ENCODE measurements at regions not wholly inside any gene's neighbourhood (a gene's known extent, or its start where the extent isn't known, plus 50 kb on each side); places are given as distances from the start of the nearest gene placed in this dataset.
"Not testable (repeated sequence)": the region's sequence is repeated elsewhere in the genome, so short reads cannot be mapped to it uniquely, and the experiment has no call there.

DNA sequence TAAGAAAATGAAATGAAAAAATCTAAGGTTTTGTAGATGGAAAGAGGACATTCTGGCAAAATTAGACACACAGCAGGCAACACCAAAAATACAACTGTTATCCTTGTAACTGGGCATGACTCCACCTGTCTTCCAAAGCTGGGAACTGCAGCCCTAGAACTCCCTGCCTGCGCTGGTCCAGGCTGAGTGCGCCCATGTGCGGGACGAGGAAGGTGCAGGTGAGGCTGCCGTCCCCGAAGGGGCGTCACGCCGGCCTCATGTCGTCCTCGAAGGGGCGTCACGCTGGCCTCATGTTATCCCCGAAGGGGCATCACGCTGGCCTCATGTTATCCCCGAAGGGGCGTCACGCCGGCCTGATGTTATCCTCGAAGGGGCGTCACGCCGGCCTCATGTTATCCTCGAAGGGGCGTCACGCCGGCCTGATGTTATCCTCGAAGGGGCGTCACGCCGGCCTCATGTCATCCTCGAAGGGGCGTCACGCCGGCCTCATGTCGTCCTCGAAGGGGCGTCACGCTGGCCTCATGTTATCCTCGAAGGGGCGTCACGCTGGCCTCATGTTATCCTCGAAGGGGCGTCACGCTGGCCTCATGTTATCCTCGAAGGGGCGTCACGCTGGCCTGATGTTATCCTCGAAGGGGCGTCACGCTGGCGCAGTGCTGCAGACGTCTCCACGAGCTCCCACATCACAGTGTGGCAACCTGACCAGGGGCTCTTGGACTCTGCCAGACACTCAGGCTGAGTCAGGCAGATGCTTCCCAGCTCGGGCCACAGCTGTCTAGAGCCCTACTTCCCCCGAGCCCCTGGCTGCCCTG lies 100.3 kb upstream of the SALL3 start:
- not testable (repeated sequence) for DNase-seq

DNA sequence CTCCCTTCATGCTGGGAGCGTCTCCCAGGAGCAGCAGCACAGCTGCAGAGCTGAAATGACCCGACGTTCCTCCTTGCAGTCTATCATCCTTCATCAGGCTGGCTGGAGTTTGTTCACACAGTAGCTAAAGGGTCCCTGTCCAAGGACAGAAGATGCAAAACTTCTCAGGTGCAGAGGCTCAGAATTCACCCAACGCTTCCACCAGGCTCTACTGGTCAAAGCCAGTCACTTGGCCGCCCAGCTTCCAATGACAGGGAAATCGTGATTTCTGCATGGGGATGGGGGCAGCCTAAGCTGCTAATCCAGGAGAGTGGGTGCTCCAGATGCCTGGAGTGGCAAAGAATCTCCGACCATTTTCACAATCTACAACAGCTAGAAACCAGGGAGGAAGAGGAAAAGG lies 97.0 kb upstream of the SALL3 start:
- DNase-seq, result no peak

DNA sequence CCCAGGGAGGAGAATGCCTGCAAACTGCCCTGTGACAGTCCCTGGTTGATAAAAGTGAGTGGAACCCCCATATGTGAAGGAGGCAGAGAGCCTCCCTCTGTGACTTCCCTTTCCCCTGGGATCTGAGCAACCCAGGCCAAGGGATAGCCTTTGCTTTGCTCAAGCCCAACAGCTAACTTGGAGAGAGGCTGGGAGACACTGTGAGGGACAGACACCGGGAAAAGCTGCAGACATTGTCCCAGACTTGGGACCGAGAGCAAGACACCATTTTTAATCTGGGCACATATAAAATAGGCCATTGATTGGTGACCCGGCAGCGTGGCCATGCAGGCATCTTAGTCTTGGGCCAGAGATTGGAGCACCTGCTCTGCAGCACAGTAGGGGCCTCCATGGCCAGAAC lies 96.1 kb upstream of the SALL3 start:
- DNase-seq, result no peak

DNA sequence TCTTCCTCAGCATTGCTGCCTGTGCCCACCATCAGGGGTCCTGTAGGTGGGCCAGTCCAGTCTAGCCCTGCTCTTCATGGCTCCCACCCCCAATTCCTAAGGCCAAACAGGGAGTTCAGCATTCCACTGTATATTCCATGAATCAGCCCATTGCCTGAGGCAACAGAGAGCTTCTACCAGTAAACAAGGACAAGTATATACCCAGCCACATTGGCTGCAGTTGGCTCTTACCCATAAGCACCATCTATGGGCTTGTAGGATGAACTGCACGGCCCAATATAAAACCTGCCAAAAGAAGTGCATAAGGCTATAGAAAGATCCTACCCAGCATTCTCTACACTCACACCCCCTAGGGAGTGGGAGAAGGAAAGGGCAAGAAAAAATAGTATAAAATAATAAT lies 95.1 kb upstream of the SALL3 start:
- DNase-seq, result no peak

DNA sequence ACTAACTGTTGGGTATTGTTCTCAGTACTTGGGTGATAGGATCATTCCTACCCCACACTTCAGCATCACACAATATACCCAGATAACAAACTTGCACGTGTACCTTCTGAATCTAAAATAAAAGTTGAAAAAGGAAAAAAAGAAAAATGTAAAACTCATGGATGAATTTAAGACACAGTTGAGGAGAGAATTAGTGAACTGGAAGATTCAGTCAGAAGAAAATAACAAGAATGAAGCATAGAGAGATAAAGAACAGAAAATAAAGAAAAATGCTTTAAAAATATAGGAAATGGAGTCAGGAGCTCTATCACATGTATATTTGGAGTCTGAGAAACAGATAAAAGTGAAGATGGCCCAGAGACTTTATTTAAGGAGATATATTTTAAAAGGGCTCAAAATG lies 90.4 kb upstream of the SALL3 start:
- no peak for DNase-seq

DNA sequence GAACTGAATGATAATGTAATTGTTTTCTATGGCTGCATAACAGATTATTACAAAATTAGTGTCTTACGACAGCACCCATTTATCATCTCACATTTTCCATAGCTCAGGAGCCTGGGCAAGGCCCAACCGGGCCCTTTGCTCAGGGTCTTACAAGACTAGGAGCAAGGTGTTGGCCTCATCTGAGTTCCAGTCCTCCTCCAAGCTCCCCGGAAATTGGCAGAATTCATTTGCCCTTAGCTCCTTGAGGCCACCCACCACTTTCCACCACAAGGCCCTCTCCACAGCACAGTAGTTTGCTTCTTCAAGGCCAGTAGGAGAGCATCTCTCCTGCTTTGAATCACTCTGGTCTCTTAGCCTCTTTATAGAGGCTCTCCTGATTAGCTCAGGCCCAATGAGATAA lies 89.2 kb upstream of the SALL3 start:
- no peak for DNase-seq

DNA sequence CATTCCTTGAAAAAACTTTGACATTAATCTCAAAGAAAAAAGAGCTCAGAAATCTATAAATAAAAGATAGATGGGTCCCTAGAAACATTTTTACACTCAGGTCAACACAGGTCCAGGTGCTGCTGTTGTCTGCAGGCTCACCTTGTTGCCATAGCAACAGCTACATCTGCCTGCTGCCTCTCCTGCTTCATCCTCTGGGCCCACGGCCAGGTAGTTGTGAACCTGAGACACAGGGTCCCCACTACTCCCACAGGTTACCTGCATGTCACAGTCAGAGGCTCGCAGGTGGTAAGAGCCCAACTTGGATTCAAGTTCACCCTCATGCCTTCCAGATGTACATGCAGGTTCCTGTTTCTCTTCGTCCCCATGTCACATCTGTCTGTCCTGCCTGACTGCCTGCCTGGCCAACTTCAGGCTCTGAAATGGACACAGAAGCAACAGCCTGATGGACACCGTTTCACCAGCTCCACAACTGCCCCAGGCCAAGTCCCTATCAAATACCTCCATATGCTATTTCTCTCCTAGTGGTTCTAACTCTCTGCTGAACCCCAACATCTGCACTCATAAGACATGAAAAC lies 88.3 kb upstream of the SALL3 start:
- DNase-seq, result no peak

DNA sequence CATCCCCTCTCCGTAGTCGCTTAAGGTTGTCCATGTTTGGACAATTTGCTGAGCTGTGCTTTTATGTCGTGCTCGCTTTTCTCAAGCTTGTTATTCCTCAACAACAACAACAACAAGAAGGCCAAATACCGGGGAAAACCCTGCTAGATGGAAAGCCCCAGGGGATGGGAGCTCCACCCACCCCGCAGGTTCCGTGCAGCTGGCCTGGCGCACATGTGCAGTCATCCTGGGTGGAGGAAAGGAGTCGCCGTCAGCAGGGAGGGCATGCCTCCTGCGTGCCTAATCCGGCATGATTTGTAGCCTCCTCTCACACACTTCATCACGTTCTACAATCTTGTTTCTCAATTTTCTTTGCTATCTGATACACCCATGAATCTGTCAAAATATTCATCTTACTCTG lies 87.4 kb upstream of the SALL3 start:
- DNase-seq, result no peak

DNA sequence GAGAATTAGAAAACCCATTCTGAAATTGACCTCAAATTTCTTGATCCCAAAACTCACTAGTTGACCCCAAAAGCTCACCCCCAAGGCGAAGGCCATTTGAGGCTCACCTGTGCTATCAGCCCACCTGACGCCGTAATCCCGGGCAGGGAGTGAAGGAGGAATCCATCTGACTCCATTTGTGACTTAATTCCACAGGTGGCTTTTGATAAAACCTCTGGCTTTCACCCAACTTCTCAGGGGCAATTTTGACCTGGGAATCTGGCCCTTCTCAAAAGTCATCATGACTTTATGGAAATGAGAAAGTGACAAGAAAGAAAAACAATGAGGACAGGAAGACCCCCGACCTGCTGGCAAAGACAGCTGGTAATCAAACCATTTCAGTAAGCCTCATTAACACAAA lies 86.9 kb upstream of the SALL3 start:
- no peak for DNase-seq

DNA sequence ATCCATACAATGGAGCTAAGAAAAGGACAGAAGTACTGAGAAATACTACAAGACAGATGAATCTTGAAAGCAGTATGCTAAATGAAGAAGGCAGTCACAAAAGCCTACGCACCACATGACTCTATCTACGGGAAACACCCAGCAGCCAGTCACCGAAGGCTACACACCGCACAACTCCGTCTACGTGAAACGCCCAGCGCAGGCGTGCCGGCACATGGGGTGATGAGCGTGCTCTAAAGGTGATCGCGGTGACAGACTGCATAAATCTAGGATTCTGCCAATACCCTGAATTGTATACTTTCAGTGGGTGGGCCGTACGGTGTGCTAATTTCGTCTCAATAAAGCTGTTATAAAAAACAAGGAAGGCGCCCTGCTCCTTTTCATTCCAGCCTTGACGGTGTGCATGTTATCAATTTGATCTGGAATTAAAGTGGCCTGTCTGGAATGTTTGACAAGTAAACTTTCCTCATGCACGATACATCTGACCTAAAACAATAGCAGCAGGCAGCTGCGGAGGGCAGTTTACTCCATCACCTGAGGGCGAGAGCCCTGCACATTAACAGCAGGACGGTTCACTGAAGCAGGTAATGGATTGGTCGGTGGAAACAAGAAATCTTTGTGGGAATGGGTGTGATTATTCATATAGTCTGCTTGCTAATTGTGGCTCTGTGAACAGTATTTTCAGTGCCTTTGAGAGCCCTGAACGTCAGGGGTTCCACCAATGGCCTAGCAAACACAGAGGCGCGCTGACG lies 86.2 kb upstream of the SALL3 start:
- no peak for DNase-seq

DNA sequence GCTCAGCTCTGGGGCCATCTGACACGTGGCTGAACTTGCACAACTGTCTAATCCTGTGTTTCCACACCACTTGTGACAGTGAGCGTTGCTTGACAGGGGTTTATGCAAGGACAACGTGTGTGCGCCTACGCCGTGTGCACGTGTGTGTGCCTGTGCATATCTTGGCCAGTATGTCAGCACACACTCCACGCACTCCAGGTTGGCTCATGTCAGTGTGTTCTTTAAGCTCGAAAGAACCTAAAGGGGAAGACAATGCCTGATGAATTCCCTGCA lies 85.6 kb upstream of the SALL3 start:
- no peak for DNase-seq

DNA sequence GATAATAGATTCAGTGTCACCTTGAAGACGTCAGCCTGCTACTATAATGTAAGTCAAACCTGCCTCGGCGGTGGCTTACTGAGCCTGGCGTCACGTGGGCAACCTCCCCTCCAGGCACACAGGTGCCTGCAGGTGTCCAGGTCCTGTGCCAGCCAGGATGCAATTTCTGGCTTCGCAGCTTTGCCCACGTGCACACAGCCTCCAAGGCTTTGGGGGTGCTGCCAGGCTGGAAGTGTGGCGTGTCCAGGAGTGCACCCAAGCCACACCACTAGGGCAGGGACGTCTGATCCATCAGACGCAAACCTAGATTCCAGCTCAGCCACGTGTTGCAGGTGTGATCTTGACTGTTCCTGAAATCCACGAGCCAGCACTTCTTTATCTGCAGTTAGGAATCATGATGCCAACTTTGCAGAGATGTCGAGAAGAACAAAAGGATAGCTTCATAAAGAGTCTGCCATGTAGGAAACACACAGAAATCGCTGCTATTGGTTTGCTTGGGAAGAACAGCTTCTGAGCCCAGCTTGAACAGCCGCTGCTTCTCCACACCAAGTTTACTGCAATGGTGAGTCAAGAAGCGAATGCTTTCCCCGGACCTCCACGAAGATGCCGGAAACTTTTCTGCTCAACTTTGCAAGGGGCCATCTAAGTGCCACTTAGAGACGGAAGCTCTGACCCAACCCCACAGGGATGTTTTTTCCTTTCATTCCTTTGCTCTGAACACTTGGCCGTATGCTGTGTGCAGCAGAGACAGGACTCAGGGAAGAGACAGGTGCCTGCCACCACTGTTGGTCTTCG lies 84.2 kb upstream of the SALL3 start:
- no peak for DNase-seq

DNA sequence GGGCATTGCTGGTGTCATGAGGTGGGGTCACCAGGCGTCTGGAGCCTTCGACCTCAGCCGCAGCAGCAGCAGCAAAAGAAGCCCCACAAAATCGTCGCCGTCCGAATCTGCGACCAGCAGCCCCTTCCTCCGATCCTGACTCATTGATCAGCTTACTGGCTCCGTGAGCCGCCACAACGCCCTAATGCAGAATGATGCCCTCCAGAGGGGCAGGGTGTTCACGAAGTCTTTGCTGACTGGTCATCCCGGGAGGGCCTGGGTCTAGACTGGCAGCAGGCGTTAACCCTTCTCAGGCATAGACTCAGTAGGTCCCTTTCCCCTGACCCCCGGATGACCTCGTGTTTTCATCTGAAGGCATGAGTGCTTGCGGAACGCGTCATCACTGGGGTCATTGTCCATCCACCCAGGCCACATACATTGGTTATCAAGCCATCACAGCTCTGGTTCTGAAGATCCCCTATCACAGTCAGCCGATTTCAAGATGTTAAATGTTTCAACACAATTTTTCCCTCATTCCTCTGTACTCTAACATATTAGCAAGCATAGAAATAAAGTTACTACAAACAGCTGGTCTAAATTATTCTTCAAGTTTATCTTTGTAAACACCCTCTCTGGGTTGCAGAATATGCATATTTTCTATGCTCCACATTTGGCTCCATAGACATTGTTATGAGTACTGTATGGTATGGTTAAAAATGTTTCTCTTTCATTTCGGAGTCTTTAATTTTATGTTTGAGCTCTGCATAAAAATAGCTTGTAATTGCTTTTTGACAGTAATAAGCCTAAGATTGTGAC lies 83.3 kb upstream of the SALL3 start:
- no peak for DNase-seq

DNA sequence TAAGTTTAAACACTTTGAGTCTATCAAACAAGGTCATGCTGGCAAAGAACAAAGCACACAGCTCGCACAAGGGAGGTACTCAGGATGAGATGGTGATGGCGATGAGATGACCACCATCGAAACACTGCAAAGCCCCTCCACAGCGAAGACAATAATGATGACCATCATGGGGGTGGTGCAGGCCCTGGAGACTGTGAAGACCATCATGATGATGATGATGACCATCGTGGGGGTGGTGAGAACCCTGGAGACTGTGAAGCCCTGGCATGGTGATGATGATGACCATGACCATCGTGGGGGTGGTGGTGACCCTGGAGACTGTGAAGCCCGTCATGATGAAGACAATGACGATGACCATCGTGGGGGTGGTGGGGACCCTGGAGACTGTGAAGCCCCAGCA lies 81.6 kb upstream of the SALL3 start:
- no peak for DNase-seq

DNA sequence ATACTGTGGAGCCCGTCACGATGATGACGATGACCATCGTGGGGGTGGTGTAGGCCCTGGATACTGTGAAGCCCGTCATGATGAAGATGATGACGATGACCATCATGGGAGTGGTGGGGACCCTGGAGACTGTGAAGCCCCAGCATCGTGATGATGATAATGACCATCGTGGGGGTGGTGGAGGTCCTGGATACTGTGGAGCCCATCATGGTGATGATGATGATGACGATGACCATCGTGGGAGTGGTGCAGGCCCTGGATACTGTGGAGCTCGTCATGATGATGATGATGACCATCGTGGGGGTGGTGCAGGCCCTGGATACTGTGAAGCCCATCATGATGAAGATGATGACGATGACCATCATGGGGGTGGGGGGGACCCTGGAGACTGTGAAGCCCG lies 81.0 kb upstream of the SALL3 start:
- DNase-seq, result no peak

DNA sequence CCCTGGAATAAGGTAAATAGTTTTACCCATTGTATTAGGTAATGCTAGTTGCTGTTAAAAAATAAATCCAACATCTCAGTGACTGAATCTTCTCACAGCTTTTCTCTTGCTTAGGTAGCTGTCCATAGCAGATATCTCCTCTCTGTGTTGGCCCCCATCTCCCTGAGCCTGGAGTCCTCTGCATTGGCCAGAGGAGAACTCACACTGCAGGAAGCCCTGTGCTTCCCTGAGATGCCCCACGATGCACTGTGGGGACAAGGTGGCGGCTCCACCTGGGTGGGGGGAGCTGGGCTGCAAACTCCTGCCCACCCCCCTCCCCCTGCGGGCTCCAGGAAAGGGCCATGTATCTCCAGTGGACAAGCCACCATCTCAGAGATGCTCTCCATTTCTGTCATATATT lies 80.4 kb upstream of the SALL3 start:
- no peak for DNase-seq

DNA sequence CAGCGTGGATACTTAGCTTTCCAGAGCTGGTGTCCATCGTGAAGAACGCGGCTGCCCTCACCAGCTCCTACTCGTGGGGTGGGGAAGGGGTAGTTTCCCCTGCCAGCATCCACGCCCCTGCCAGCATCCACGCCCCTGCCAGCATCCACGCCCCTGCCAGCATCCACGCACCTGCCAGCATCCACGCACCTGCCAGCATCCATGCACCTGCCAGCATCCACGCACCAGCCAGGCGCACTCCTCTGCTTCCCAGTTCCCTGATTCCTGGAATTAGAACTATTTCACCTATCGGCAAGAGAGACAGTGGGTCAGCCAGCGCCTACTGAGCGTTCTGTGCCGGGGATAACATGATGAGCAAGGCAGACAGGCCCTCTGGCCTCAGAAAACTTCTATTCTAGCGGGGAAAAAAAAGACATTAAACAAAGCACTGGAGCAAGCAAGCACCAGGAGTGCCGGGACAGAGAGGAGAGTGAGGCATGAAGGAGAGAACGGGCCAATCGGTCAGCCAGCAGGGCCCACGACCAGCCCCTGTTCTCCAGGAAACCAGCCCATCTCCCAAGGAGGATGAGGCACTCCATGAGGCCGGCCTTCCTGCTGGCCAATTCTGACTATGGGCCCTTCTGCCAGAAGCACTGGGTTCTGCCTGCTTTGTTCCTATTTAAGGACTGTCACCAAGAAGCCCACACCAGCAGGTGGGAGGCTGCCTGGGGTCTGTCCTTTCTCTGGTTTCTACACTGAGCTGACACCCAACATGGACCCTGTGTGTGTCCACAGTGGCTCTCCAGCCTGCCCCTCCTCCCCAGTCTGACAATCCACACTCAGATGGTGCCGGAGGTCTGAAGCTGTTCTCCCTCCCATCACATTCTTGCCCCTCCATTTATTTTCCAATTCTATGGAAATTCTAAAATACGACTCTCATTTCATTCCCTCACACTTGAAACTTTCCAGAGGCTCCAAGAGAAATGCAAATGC lies 78.4 kb upstream of the SALL3 start:
- no peak for DNase-seq

DNA sequence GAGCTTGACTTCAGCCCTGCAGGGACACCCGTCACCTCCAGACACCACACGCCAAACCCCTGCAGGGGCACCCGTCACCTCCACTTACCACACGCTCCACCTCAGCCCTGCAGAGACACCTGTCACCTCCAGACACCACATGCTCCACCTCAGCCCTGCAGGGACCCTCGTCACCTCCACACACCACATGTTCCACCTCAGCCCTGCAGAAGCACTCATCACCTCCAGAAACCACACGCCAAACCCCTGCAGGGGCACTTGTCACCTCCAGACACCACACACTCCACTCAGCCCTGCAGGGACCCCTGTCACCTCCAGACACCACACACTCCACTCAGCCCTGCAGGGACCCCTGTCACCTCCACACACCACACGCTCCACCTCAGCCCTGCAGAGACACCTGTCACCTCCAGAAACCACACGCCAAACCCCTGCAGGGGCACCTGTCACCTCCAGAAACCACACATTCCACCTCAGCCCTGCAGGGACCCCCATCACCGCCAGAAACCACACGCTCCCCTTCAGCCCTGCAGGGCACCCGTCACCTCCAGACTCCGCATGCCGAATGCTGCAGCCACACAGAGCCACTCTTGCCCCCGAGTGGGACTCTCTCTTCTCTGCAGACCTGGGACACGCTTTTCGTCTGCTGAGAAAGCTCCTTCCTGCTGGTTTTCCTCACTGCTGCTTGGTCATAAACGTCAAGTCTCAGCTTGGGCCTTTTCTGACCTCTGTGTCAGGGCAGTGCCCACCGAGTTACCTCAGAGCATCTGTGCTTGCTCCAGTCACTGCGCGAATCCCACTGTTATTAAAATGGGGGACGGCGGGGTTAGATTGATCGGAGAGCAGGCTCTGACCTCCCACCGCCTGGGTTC lies 77.5 kb upstream of the SALL3 start:
- DNase-seq, result no peak

DNA sequence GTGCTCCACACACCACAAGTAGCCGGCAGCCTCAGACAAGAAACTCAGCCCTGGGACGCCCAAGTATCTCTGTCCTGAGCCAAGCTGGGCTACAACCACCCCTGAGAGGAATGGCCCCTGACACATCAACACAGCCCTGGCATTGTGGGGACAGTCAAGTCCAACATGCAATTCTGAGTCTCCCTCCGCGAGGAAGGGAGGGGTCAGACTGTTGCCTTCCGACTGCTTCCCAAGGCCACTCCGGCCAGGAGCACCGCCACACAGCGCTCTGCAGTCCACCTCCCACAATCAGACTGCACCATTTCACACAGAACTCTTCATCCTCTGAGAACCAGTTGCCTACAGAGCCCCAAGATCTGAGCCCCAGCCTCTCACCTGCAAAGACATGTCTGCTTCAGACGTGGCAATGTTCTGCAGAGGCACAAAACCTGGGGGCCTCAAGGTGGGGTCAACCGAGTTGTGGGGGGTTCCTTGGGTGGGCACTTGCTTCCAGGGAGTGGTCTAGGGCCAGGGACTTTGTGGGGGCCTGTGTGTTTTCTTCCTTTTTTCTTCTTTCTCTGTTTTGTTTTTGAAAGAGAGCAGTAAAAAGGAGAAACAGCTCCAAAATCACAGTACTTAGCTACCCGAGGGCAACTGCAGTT lies 76.7 kb upstream of the SALL3 start:
- no peak for DNase-seq
